K562 (cell line): ENCODE measurements at regions not wholly inside any gene's neighbourhood (a gene's known extent, or its start where the extent isn't known, plus 50 kb on each side); places are given as distances from the start of the nearest gene placed in this dataset.

Experiments
- ATAC-seq: fragments of 200-7000 bp; cut with Tn5 transposase; 3 replicates; pipeline ENCODE4 v1.9.1; 2020; ENCODE audit warnings: moderate library complexity
- BruUV-seq: library from RNA; stranded (reverse); fragments of 400-500 nt; replicated peaks from 2 replicates; lab custom pipeline; 2021; lab: Mats Ljungman, UMichigan
- CTCF ChIA-PET: fragments of 300-600 bp; formaldehyde crosslinking; extraction: SDS; loops from one replicate; lab custom pipeline; 2021; ENCODE audit warnings: low intra/inter-chr PET ratio; lab: Yijun Ruan, JAX
- POLR2A ChIA-PET: fragments of 300-600, 350-650 bp; sonication (Branson Sonifier 250); formaldehyde crosslinking; extraction: SDS; loops from one replicate; lab custom pipeline; 2021; ENCODE audit warnings: antibody characterized with exemption, inconsistent platforms; lab: Yijun Ruan, JAX
- DNase-seq, 4 experiments: peaks; one replicate each; pipeline versions ENCODE4 v3.0.0 to v3.0.0-alpha.2; 2011 to 2018; ENCODE audit warnings: low spot score in 3 of 4, mixed read lengths in 3 of 4; ENCODE audit errors: extremely low read depth in 1 of 4
- FAIRE-seq: peaks from 2 replicates; lab custom pipeline; 2011; peaks lifted over from hg19 to GRCh38; lab: Jason Lieb, UNC
- H2AFZ ChIP-seq: 2 replicates; pipeline ENCODE4 v1.6.0; 2011; ENCODE audit warnings: low read depth, low read length, control low read depth, inconsistent platforms
- H3K27ac ChIP-seq: fragments of 200-600 bp; 3 replicates; pipeline ENCODE4 v1.8.0; 2011; ENCODE audit warnings: low read depth, mild to moderate bottlenecking, control low read depth, inconsistent platforms, low read length, moderate library complexity, mixed read lengths; ENCODE audit errors: extremely low read depth
- H3K27me3 ChIP-seq, 2 experiments: fragments of 300-600 bp in 1 of 2; 2 replicates in 1 of 2; 3 replicates in 1 of 2; pipeline versions ENCODE4 v1.6.0 to v1.8.0; 2011; ENCODE audit warnings: inconsistent platforms in 2 of 2, low read length in 2 of 2, mild to moderate bottlenecking in 1 of 2, mixed read lengths in 1 of 2, moderate library complexity in 1 of 2; ENCODE audit not compliant: control insufficient read depth in 2 of 2, insufficient read depth in 2 of 2
- H3K36me3 ChIP-seq: fragments of 300-600 bp; 3 replicates; pipeline ENCODE4 v1.8.0; 2011; ENCODE audit warnings: mild to moderate bottlenecking, low read length, inconsistent platforms; ENCODE audit not compliant: control insufficient read depth, insufficient read depth
- H3K4me1 ChIP-seq, 2 experiments: fragments of 200-600 bp in 1 of 2; replicated peaks in 1 of 2; 2 replicates in 1 of 2; 3 replicates in 1 of 2; pipeline versions ENCODE4 v1.5.1 to v1.8.0; 2011; ENCODE audit warnings: inconsistent platforms in 2 of 2, low read length in 2 of 2, mild to moderate bottlenecking in 1 of 2, mixed read lengths in 1 of 2, moderate library complexity in 1 of 2; ENCODE audit not compliant: control insufficient read depth in 2 of 2, insufficient read depth in 2 of 2
- H3K4me2 ChIP-seq: 2 replicates; pipeline ENCODE4 v1.6.1; 2011; ENCODE audit warnings: low read length, control low read depth, inconsistent platforms, mixed read lengths; ENCODE audit not compliant: insufficient read depth
- H3K4me3 ChIP-seq: fragments of 200-600 bp; sonication (generic), shearing (Covaris generic); 2 replicates; pipeline ENCODE4 v1.5.1; 2016; ENCODE audit warnings: control low read depth, inconsistent platforms
- H3K79me2 ChIP-seq: fragments of 200-600 bp; 3 replicates; pipeline ENCODE4 v1.8.0; 2011; ENCODE audit warnings: low read length, inconsistent platforms; ENCODE audit not compliant: control insufficient read depth, insufficient read depth
- H3K9ac ChIP-seq, 2 experiments: 2 replicates each; pipeline versions ENCODE4 v1.6.0 to v1.6.1; 2011; ENCODE audit warnings: low read depth in 2 of 2, low read length in 2 of 2, control low read depth in 1 of 2, inconsistent platforms in 1 of 2, mild to moderate bottlenecking in 1 of 2, mixed read lengths in 1 of 2; ENCODE audit not compliant: insufficient read depth in 1 of 2
- H3K9me1 ChIP-seq: one replicate; pipeline ENCODE4 v1.6.0; 2011; ENCODE audit warnings: inconsistent platforms, mild to moderate bottlenecking, low read length, moderate library complexity; ENCODE audit not compliant: control insufficient read depth, insufficient read depth
- H3K9me3 ChIP-seq: replicated peaks from 2 replicates; pipeline ENCODE4 v1.5.1; 2011; ENCODE audit warnings: low read depth, low read length, inconsistent platforms; ENCODE audit not compliant: control insufficient read depth, insufficient read depth
- H4K20me1 ChIP-seq: replicated peaks from 2 replicates; pipeline ENCODE4 v1.6.1; 2011; ENCODE audit warnings: low read length, inconsistent platforms, mixed read lengths; ENCODE audit not compliant: control insufficient read depth, insufficient read depth
- JUNB ChIP-seq: fragments of 450-650 bp; formaldehyde crosslinking; conservative IDR thresholded peaks from 2 replicates; pipeline ENCODE4 v1.4.0; 2020; ENCODE audit warnings: mild to moderate bottlenecking
- POLR2B ChIP-seq: fragments of 450-650 bp; IDR thresholded peaks from 2 replicates; pipeline ENCODE4 v1.6.1; 2018; ENCODE audit warnings: low read depth; ENCODE audit not compliant: partially characterized antibody
- SRF ChIP-seq, 2 experiments: fragments of 250-450, 450-650 bp in 1 of 2; sonication (Bioruptor Pico) in 1 of 2; sonication (generic) in 1 of 2; formaldehyde crosslinking; IDR thresholded peaks; 2 replicates each; pipeline versions ENCODE4 v1.5.0 to v1.5.1; 2020 to 2022; ENCODE audit warnings: mild to moderate bottlenecking in 1 of 2, missing genetic modification reagents in 1 of 2
- WGBS: fragments of 100-300 bp; shearing (Covaris generic); methylation state at CpG from one replicate; pipeline ENCODE4 v1.1.6; 2016; ENCODE audit warnings: low coverage, mixed read lengths; ENCODE audit not compliant: insufficient coverage; ENCODE audit errors: missing lambda C conversion rate; 5-methylcytosine and 5-hydroxymethylcytosine counted together
- in situ Hi-C: fragments of 300-500 bp; cut with MboI; formaldehyde crosslinking; loops from 4 replicates; pipeline ENCODE4 v1.15.0; 2018; ENCODE audit warnings: inconsistent platforms, mixed read lengths
- intact Hi-C: fragments of 100-400 bp; cut with micrococcal nuclease; formaldehyde crosslinking; loops from 2 replicates; pipeline ENCODE4 v1.14.2; 2022
- TF ChIP-seq, protein P1 (sequence below): fragments of 450-650 bp; IDR thresholded peaks from 2 replicates; pipeline ENCODE4 v1.6.1; 2017; ENCODE audit warnings: antibody characterized with exemption, mild to moderate bottlenecking

DNA sequence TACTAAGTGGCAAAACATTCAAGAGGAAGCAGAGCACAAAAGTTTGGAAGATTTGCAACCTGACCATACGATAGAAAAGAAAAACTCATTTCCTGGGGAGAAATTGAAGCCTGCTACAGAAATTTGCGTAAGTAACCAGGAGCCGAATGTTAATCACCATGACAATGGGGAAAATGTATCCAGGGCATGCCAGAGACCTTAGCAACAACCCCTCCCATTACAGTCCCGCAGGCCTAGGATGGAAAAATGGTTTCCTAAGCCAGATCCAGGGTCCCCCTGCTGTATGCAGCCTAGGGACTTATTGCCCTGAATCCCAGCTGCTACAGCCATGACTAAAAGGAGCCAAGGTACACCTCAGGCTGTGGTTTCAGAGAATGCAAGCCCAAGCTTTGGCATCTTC, 472.2 kb upstream of the KLHL4 start (continued):
- TF ChIP-seq, protein P1, sequence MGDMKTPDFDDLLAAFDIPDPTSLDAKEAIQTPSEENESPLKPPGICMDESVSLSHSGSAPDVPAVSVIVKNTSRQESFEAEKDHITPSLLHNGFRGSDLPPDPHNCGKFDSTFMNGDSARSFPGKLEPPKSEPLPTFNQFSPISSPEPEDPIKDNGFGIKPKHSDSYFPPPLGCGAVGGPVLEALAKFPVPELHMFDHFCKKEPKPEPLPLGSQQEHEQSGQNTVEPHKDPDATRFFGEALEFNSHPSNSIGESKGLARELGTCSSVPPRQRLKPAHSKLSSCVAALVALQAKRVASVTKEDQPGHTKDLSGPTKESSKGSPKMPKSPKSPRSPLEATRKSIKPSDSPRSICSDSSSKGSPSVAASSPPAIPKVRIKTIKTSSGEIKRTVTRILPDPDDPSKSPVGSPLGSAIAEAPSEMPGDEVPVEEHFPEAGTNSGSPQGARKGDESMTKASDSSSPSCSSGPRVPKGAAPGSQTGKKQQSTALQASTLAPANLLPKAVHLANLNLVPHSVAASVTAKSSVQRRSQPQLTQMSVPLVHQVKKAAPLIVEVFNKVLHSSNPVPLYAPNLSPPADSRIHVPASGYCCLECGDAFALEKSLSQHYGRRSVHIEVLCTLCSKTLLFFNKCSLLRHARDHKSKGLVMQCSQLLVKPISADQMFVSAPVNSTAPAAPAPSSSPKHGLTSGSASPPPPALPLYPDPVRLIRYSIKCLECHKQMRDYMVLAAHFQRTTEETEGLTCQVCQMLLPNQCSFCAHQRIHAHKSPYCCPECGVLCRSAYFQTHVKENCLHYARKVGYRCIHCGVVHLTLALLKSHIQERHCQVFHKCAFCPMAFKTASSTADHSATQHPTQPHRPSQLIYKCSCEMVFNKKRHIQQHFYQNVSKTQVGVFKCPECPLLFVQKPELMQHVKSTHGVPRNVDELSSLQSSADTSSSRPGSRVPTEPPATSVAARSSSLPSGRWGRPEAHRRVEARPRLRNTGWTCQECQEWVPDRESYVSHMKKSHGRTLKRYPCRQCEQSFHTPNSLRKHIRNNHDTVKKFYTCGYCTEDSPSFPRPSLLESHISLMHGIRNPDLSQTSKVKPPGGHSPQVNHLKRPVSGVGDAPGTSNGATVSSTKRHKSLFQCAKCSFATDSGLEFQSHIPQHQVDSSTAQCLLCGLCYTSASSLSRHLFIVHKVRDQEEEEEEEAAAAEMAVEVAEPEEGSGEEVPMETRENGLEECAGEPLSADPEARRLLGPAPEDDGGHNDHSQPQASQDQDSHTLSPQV, result no peak
- TF ChIP-seq SRF (CRISPR knock-in tag; IDR thresholded peaks at IDR 0.05), result no peak

DNA sequence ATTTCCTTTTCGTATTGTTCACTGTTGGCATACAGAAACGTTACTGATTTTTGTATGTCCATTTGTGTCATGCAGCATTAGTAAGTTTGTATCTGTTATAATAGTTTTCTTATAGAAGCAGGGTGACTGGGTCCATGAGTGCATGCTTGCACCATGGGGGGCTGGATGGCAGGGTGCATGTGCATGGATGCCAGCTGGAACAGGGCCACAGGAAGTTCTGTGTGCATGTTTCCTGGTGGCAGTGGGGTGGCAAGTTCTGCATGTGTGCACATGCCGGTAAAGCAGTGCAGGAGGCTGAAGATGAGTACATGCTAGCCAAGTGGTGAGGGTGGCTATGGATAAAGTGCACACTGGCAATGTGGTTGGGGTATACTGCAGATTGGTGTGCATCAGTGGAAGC, 468.0 kb upstream of the KLHL4 start:
- CTCF ChIA-PET, result no interaction called here
- FAIRE-seq, result no peak
- no peak overlapping the region for H2AFZ ChIP-seq
- H3K4me3 ChIP-seq, result no peak overlapping the region
- H3K4me1 ChIP-seq, result no peaks in the 10 kb centered on the region
- in situ Hi-C loops (no loop called here), intact Hi-C loops (no loop called here)
- no peaks in the 10 kb centered on the region for H3K27me3 ChIP-seq
- ATAC-seq, result no peak
- POLR2A ChIA-PET, result no interaction called here
- H3K9me1 ChIP-seq, result no peaks in the 10 kb centered on the region
- no peak overlapping the region for H3K9ac ChIP-seq
- no peaks in the 10 kb centered on the region for H3K79me2 ChIP-seq
- 0% methylated on average over 3 of the region's 3 CpGs for WGBS
- BruUV-seq, result no TSS peak
- H4K20me1 ChIP-seq, result no peaks in the 10 kb centered on the region
- H3K36me3 ChIP-seq, result no peaks in the 10 kb centered on the region
- TF ChIP-seq JUNB (no peak), POLR2B (no peak)
- TF ChIP-seq, all 486 proteins: peak for 0
- H3K4me2 ChIP-seq, result no peak overlapping the region
- no peak overlapping the region for H3K27ac ChIP-seq
- H3K9me3 ChIP-seq, result no peaks in the 10 kb centered on the region
- no peak for DNase-seq
